HUES48 (cell line): ENCODE measurements at regions not wholly inside any gene's neighbourhood (a gene's known extent, or its start where the extent isn't known, plus 50 kb on each side); places are given as distances from the start of the nearest gene placed in this dataset.

Experiments
- H3K27ac ChIP-seq: one replicate; pipeline ENCODE4 v1.7.0; 2013; ENCODE audit warnings: low read depth, low read length, inconsistent platforms
- H3K27me3 ChIP-seq: 2 replicates; pipeline ENCODE4 v1.6.1; 2013; ENCODE audit warnings: mild to moderate bottlenecking, low read length; ENCODE audit not compliant: control insufficient read depth, insufficient read depth
- H3K36me3 ChIP-seq: 2 replicates; pipeline ENCODE4 v1.6.1; 2013; ENCODE audit warnings: low read length; ENCODE audit not compliant: control insufficient read depth, insufficient read depth
- H3K4me1 ChIP-seq: 2 replicates; pipeline ENCODE4 v1.6.1; 2013; ENCODE audit warnings: mild to moderate bottlenecking, low read length; ENCODE audit not compliant: control insufficient read depth, insufficient read depth
- H3K4me3 ChIP-seq: 2 replicates; pipeline ENCODE4 v1.5.1; 2013; ENCODE audit warnings: mild to moderate bottlenecking, low read depth, low read length
- H3K9ac ChIP-seq: 2 replicates; pipeline ENCODE4 v1.6.1; 2013; ENCODE audit warnings: mild to moderate bottlenecking, low read depth, low read length, moderate library complexity
- H3K9me3 ChIP-seq: 2 replicates; pipeline ENCODE4 v1.6.1; 2013; ENCODE audit warnings: low read length; ENCODE audit not compliant: control insufficient read depth, insufficient read depth

GRCh38 chr9:102842423-102842822 is 152.7 kb upstream of the CYLC2 start:
- Histone ChIP-seq H3K27me3 (no peaks in the 10 kb centered on the region), H3K36me3 (no peaks in the 10 kb centered on the region), H3K4me3 (no peak overlapping the region), H3K9ac (no peak overlapping the region), H3K4me1 (no peaks in the 10 kb centered on the region), H3K27ac (no peak overlapping the region), H3K9me3 (no peaks in the 10 kb centered on the region)

GRCh38 chr9:102841376-102841775 is 153.8 kb upstream of the CYLC2 start:
- no peaks in the 10 kb centered on the region for H3K9me3 ChIP-seq
- H3K4me1 ChIP-seq: no peaks in the 10 kb centered on the region
- no peaks in the 10 kb centered on the region for H3K27me3 ChIP-seq
- no peak overlapping the region for H3K27ac ChIP-seq
- no peaks in the 10 kb centered on the region for H3K36me3 ChIP-seq
- no peak overlapping the region for H3K4me3 ChIP-seq
- no peak overlapping the region for H3K9ac ChIP-seq

GRCh38 chr9:102840335-102840734 is 154.8 kb upstream of the CYLC2 start:
- no peaks in the 10 kb centered on the region for H3K36me3 ChIP-seq
- no peaks in the 10 kb centered on the region for H3K4me1 ChIP-seq
- H3K9me3 ChIP-seq: no peaks in the 10 kb centered on the region
- no peak overlapping the region for H3K4me3 ChIP-seq
- no peak overlapping the region for H3K27ac ChIP-seq
- no peaks in the 10 kb centered on the region for H3K27me3 ChIP-seq
- no peak overlapping the region for H3K9ac ChIP-seq

- Histone ChIP-seq H3K9me3 (no peaks in the 10 kb centered on the region), H3K9ac (no peak overlapping the region), H3K27ac (no peak overlapping the region), H3K4me1 (no peaks in the 10 kb centered on the region), H3K4me3 (no peak overlapping the region), H3K36me3 (no peaks in the 10 kb centered on the region), H3K27me3 (no peaks in the 10 kb centered on the region)
These were observed 162.3 kb upstream of the CYLC2 start for GRCh38 chr9:102832814-102833213.

- Histone ChIP-seq H3K36me3 (no peaks in the 10 kb centered on the region), H3K4me3 (no peak overlapping the region), H3K27ac (no peak overlapping the region), H3K4me1 (no peaks in the 10 kb centered on the region), H3K27me3 (no peaks in the 10 kb centered on the region), H3K9ac (no peak overlapping the region), H3K9me3 (no peaks in the 10 kb centered on the region; the same call in none of the 2 replicates)
These were observed 198.9 kb upstream of the CYLC2 start for GRCh38 chr9:102796244-102796643.

GRCh38 chr9:102795532-102795931 is 199.6 kb upstream of the CYLC2 start:
- no peak overlapping the region for H3K27ac ChIP-seq

GRCh38 chr9:102779356-102779755 is 215.8 kb upstream of the CYLC2 start:
- H3K4me3 ChIP-seq: no peak overlapping the region
- H3K4me1 ChIP-seq: no peaks in the 10 kb centered on the region
- H3K27ac ChIP-seq: no peak overlapping the region
- no peaks in the 10 kb centered on the region for H3K27me3 ChIP-seq
- H3K36me3 ChIP-seq: no peaks in the 10 kb centered on the region
- no peaks in the 10 kb centered on the region for H3K9me3 ChIP-seq
- H3K9ac ChIP-seq: no peak overlapping the region

More at GRCh38 chr9:102795532-102795931, 199.6 kb upstream of the CYLC2 start:
- H3K27me3 ChIP-seq: no peaks in the 10 kb centered on the region
- no peak overlapping the region for H3K9ac ChIP-seq
- no peaks in the 10 kb centered on the region; the same call in 1 of the 2 replicates for H3K9me3 ChIP-seq
- H3K36me3 ChIP-seq: no peaks in the 10 kb centered on the region
- H3K4me1 ChIP-seq: no peaks in the 10 kb centered on the region
- H3K4me3 ChIP-seq: no peak overlapping the region

GRCh38 chr9:102778746-102779145 is 216.4 kb upstream of the CYLC2 start:
- Histone ChIP-seq H3K9me3 (no peaks in the 10 kb centered on the region), H3K4me3 (no peak overlapping the region), H3K36me3 (no peaks in the 10 kb centered on the region), H3K9ac (no peak overlapping the region), H3K27me3 (no peaks in the 10 kb centered on the region), H3K27ac (no peak overlapping the region), H3K4me1 (no peaks in the 10 kb centered on the region)

GRCh38 chr9:102770704-102771103 is 224.4 kb upstream of the CYLC2 start:
- Histone ChIP-seq H3K4me3 (no peak overlapping the region), H3K9me3 (no peaks in the 10 kb centered on the region), H3K27me3 (no peaks in the 10 kb centered on the region)

GRCh38 chr9:102769307-102769706 is 225.8 kb upstream of the CYLC2 start:
- Histone ChIP-seq H3K4me1 (0 out of 2 replicates have a peak, but pooled peaks cover 4% of the 10 kb centered on the region), H3K9ac (no peak overlapping the region), H3K36me3 (no peaks in the 10 kb centered on the region), H3K27me3 (no peaks in the 10 kb centered on the region), H3K9me3 (no peaks in the 10 kb centered on the region), H3K4me3 (no peak overlapping the region), H3K27ac (no peak overlapping the region)

More at GRCh38 chr9:102770704-102771103, 224.4 kb upstream of the CYLC2 start:
- H3K4me1 ChIP-seq: no peaks in the 10 kb centered on the region
- H3K36me3 ChIP-seq: no peaks in the 10 kb centered on the region
- no peak overlapping the region for H3K27ac ChIP-seq
- H3K9ac ChIP-seq: no peak overlapping the region

- Histone ChIP-seq H3K27me3 (no peaks in the 10 kb centered on the region), H3K9me3 (no peaks in the 10 kb centered on the region), H3K27ac (no peak overlapping the region), H3K36me3 (no peaks in the 10 kb centered on the region), H3K9ac (no peak overlapping the region), H3K4me3 (no peak overlapping the region), H3K4me1 (0 out of 2 replicates have a peak, but pooled peaks cover 4% of the 10 kb centered on the region)
These were observed 227.1 kb upstream of the CYLC2 start for GRCh38 chr9:102768002-102768401.

- Histone ChIP-seq H3K9me3 (no peaks in the 10 kb centered on the region), H3K36me3 (no peaks in the 10 kb centered on the region), H3K27ac (no peak overlapping the region), H3K27me3 (no peaks in the 10 kb centered on the region), H3K9ac (no peak overlapping the region), H3K4me1 (0 out of 2 replicates have a peak, but pooled peaks cover 4% of the 10 kb centered on the region), H3K4me3 (no peak overlapping the region)
These were observed 228.1 kb upstream of the CYLC2 start for GRCh38 chr9:102767076-102767475.
